SJCRH30 (cell line): ENCODE measurements at regions not wholly inside any gene's neighbourhood (a gene's known extent, or its start where the extent isn't known, plus 50 kb on each side); places are given as distances from the start of the nearest gene placed in this dataset.
A peak's percentile ranks its signal among the peaks of the same experiment; 100 is the strongest.
"Not testable (repeated sequence)": the region's sequence is repeated elsewhere in the genome, so short reads cannot be mapped to it uniquely, and the experiment has no call there.

Experiments used
- DNase-seq, 2 experiments: peaks; one replicate each; pipeline ENCODE4 v3.0.0-alpha.2; 2015 to 2020
- H3K27ac ChIP-seq: fragments of 250-450 bp; sonication (Bioruptor Pico); 2 replicates; pipeline ENCODE4 v1.5.1; 2020; ENCODE audit warnings: mild to moderate bottlenecking, moderate library complexity
- H3K27me3 ChIP-seq: fragments of 250-450 bp; sonication (Bioruptor Pico); 2 replicates; pipeline ENCODE4 v1.5.1; 2020; ENCODE audit warnings: mild to moderate bottlenecking, moderate library complexity
- H3K36me3 ChIP-seq: fragments of 250-450 bp; sonication (Bioruptor Pico); 2 replicates; pipeline ENCODE4 v1.5.1; 2020; ENCODE audit warnings: mild to moderate bottlenecking, moderate library complexity
- H3K4me1 ChIP-seq: fragments of 250-450 bp; sonication (Bioruptor Pico); 2 replicates; pipeline ENCODE4 v1.5.1; 2020; ENCODE audit warnings: mild to moderate bottlenecking, moderate library complexity
- H3K4me3 ChIP-seq: fragments of 250-450 bp; sonication (Bioruptor Pico); 2 replicates; pipeline ENCODE4 v1.5.1; 2020; ENCODE audit warnings: mild to moderate bottlenecking, moderate library complexity
- H3K9me3 ChIP-seq: fragments of 250-450 bp; sonication (Bioruptor Pico); replicated peaks from 2 replicates; pipeline ENCODE4 v1.5.1; 2020; ENCODE audit warnings: mild to moderate bottlenecking, moderate library complexity

DNA sequence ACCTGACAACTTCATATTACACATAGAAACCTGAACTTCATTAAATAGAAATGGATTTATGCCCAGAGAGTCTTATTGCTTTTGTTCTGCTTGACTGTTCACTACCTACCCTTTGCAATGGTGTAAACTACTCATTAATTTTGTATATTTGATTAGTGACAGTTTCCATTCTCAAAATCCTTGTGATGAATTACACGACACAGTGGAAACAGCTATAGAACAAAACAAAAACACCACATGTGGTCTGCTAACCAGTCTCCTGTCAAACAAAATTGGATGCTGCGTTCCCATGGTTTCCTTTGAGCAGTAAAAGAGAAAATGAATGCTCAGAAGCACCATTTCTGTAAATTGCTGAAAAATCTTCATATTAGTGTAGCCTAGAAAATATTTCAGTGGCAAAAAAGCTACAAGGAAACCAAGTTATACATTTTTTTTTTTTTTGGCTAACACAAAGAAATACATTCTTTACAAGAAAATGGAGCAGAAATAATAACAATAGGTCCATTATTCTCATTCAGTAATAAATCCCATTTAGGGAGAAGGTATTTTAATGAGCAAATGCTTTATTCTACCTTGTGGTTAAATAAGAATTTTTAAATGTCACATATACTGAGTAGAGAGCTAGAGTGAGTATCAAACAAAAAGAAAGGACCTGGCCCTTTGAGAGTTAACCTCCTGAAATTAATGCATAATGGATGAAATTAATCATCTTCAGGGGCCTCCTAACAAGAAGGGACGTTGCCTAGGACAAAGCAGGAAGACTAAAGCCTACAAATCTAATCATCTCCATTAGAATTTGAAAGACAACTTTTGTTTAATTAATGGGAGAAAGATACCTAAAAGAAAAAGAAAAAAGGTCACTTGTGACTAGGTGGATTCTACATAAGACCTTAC lies 355.1 kb upstream of the ZC3H15 start:
- Histone ChIP-seq H3K4me3 (no peak overlapping the region), H3K4me1 (peaks cover 30% of the 10 kb centered on the region), H3K36me3 (no peaks in the 10 kb centered on the region), H3K9me3 (no peaks in the 10 kb centered on the region), H3K27me3 (no peaks in the 10 kb centered on the region), H3K27ac (peak overlapping the region; percentile 55)
- DNase-seq: peak in 1 of 2 experiments; percentile 49

DNA sequence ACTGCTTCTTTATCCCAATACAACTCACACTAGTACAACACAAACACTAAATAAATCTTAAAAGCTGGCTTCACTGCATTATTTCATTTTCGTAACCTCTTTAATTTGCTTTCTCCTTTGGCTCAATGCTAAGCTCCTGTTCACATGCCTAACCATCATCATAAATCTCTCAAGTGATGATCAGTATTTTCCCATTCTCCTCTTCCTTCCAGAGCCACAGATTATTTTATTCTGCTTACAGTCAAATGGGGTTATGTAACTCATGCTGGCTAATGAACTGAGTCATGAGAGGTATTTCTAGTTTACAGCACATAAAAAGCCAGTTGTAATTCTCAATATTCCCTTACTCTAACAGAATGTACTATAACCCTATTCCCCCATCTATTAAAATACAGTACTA lies 350.4 kb upstream of the ZC3H15 start:
- no peak for DNase-seq
- no peak overlapping the region for H3K27ac ChIP-seq
- H3K9me3 ChIP-seq: no peaks in the 10 kb centered on the region
- H3K4me1 ChIP-seq: peaks cover 8% of the 10 kb centered on the region
- no peaks in the 10 kb centered on the region for H3K36me3 ChIP-seq
- no peak overlapping the region for H3K4me3 ChIP-seq
- H3K27me3 ChIP-seq: no peaks in the 10 kb centered on the region

DNA sequence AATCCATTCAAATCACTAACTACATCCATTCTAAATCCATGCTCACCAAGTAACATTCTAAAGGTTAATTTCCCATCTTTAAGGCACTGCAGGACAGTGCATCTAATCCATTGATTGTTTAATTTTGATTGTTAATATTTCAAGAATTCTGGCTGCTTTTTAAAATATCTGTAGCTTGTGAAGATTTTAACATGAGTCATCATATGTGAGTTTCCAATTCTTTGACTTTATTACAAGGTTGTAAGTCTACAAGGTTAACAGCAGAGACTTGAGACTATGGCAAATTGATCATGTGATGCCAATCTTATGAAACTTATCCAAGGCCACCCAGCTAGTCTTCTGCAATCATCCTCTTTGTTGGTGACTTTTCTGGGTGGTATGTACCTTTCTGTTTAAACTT lies 349.2 kb upstream of the ZC3H15 start:
- no peaks in the 10 kb centered on the region for H3K4me1 ChIP-seq
- no peaks in the 10 kb centered on the region for H3K27me3 ChIP-seq
- DNase-seq: no peak
- no peak overlapping the region for H3K4me3 ChIP-seq
- H3K36me3 ChIP-seq: no peaks in the 10 kb centered on the region
- H3K9me3 ChIP-seq: no peaks in the 10 kb centered on the region
- H3K27ac ChIP-seq: no peak overlapping the region

DNA sequence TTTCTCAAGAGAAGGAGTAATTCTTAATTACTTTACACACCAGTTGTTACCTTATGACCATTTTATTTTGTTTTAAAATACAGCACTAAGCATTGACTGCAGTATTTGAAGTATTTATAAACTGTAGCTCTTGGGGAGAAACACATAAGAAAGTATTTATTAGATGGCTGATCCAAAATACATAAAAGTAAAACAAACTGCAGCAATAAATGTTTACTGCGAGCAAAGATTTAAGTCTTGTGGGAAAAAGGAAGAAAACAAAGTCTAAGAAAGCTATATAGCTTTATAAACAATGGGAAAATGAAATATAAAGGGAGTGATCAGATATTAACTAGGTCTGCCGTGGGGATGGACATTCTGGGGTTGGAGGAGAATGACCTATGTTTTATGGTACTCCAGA lies 347.2 kb upstream of the ZC3H15 start:
- Histone ChIP-seq H3K4me3 (no peak overlapping the region), H3K27me3 (no peaks in the 10 kb centered on the region), H3K4me1 (no peaks in the 10 kb centered on the region), H3K9me3 (no peaks in the 10 kb centered on the region), H3K36me3 (no peaks in the 10 kb centered on the region), H3K27ac (no peak overlapping the region)
- no peak for DNase-seq

DNA sequence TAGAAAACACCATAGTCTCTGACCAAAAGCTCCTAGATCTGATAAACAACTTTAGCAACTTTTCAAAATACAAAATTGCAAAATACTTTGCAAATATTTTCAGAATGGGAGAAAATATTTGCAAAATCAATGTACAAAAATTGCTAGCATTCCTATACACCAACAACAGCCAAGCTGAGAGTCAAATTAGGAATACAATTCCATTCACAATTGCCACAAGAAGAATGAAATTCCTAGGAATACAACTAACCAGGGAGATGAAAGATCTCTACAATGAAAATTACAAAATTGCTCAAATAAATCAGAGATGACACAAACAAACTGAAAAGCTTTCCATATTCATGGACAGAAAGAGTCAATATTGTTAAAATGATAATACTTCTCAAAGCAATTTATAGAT lies 327.0 kb upstream of the ZC3H15 start:
- no peak for DNase-seq
- Histone ChIP-seq H3K9me3 (peaks cover 14% of the 10 kb centered on the region), H3K4me3 (no peak overlapping the region), H3K36me3 (no peaks in the 10 kb centered on the region), H3K27me3 (no peaks in the 10 kb centered on the region), H3K27ac (no peak overlapping the region), H3K4me1 (no peaks in the 10 kb centered on the region)

DNA sequence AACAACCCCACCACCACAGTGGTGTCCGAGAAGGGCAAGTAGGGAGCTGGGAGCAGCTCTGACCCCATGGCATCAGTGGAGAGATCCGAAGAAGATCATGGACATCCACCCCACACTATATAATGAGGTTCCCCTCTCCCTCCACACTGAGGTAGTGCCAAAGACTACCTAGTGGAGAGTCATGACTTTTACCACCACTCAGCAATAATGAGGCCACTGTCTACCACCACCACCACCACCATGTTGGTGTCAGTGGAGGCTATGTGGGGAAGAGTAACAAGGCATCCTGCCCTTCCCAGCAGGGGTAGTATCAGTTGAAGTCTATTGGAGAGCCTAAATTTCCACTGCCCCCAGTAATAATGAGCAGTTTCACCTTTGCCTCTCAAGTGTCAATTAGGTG lies 321.7 kb upstream of the ZC3H15 start:
- Histone ChIP-seq H3K4me3 (no peak overlapping the region), H3K4me1 (no peaks in the 10 kb centered on the region), H3K36me3 (no peaks in the 10 kb centered on the region), H3K9me3 (peaks cover 4% of the 10 kb centered on the region; the same call in 1 of the 2 replicates), H3K27me3 (no peaks in the 10 kb centered on the region), H3K27ac (no peak overlapping the region)
- DNase-seq: no peak

DNA sequence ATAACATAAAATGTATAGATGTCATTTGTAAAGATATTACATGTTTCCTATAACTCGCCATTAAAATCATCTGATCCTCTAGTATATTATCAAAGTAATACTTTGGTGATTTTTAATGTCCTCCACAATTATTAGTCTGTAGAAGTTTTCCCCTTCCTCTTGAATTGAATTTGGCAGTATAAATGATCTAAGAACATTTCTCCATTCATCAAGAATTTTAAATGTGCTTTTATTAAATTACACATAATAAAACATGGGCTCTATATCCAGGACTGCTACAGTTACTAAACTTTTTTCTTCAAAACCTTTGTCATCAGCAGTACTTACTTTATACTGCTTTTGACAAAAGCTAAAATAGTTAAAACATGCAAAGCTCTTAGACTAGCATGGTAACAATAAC lies 315.4 kb upstream of the ZC3H15 start:
- peaks cover 4% of the 10 kb centered on the region; the same call in 1 of the 2 replicates for H3K9me3 ChIP-seq
- no peak overlapping the region for H3K27ac ChIP-seq
- no peak overlapping the region for H3K4me3 ChIP-seq
- no peaks in the 10 kb centered on the region for H3K4me1 ChIP-seq
- H3K36me3 ChIP-seq: no peaks in the 10 kb centered on the region
- no peak for DNase-seq
- no peaks in the 10 kb centered on the region for H3K27me3 ChIP-seq

DNA sequence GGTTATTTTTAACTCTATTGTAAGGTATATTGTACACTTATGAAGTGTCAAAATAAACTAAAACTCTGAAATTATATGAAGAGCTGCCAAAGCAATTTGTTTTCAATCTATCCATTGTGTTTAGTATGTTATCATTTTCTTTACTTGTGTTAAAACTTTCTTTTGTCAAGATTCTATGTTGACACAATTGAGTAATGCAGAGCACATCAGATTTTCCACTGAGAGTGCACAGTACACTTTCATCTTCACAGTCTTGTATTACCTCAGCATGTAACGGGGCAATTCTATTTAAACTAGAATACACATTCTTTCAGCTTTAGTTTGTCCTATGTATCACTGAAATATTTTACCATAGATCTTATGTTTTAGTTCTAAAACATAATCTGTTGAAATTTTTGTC lies 304.4 kb upstream of the ZC3H15 start:
- Histone ChIP-seq H3K36me3 (no peaks in the 10 kb centered on the region), H3K9me3 (peaks cover 2% of the 10 kb centered on the region; the same call in 1 of the 2 replicates), H3K27me3 (no peaks in the 10 kb centered on the region), H3K4me3 (no peak overlapping the region), H3K4me1 (no peaks in the 10 kb centered on the region), H3K27ac (no peak overlapping the region)
- DNase-seq: no peak

DNA sequence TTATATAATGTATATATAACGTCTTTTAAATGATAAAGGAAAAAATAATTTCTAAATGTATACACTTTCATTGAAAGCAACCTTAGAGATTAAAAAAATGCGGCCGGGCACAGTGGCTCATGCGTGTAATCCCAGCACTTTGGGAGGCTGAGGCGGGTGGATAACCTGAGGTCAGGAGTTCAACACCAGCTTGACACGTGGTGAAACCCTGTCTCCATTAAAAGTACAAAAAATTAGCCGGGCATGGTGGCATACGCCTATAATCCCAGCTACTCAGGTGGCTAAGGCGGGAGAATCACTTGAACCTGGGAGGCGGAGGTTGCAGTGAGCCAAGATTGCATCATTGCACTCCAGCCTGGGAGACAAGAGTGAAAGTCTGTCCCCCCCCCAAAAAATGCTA lies 303.7 kb upstream of the ZC3H15 start:
- DNase-seq, H3K27me3 ChIP-seq, H3K36me3 ChIP-seq, H3K9me3 ChIP-seq, H3K4me3 ChIP-seq, H3K27ac ChIP-seq, H3K4me1 ChIP-seq: not testable (repeated sequence)

DNA sequence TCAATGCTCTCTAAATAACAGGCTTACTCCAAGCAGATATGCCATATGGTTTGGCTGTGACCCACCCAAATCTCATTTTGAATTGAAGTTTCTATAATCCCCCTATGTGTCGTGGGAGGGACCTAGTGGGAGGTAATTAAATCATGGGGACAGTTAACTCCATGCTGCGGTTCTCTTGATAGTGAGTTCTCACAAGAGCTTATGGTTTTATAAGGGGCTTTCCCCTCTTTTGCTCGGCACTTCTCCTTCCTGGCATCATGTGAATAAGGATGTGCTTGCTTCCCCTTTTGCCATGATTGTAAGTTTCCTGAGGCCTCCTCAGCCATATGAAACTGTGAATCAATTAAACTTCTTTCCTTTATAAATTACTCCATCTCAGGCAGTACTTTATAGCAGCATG lies 302.7 kb upstream of the ZC3H15 start:
- DNase-seq: no peak
- no peak overlapping the region for H3K4me3 ChIP-seq
- no peak overlapping the region for H3K27ac ChIP-seq
- H3K27me3 ChIP-seq: no peaks in the 10 kb centered on the region
- H3K36me3 ChIP-seq: no peaks in the 10 kb centered on the region
- H3K4me1 ChIP-seq: no peaks in the 10 kb centered on the region
- peaks cover 2% of the 10 kb centered on the region; the same call in 1 of the 2 replicates for H3K9me3 ChIP-seq

DNA sequence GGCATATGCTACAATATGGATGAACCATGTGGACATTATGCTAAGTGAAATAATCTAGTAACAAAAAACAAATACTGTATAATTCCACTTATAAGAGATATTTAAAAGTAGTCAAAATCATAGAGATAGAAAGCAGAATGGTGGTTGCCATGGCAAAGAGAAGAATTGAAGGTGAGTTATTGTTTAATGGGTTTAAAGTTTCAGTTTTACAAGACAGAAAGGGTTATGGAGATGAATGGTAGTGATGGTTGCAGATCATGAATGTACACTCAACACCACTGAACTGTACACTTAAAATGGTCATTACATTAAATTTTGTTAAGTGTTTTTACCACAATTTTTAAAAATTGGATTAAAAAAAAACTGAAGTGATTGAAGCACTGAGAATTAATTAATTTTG lies 298.2 kb upstream of the ZC3H15 start:
- H3K9me3 ChIP-seq: peaks cover 2% of the 10 kb centered on the region
- H3K4me1 ChIP-seq: peaks cover 3% of the 10 kb centered on the region; the same call in 1 of the 2 replicates

DNA sequence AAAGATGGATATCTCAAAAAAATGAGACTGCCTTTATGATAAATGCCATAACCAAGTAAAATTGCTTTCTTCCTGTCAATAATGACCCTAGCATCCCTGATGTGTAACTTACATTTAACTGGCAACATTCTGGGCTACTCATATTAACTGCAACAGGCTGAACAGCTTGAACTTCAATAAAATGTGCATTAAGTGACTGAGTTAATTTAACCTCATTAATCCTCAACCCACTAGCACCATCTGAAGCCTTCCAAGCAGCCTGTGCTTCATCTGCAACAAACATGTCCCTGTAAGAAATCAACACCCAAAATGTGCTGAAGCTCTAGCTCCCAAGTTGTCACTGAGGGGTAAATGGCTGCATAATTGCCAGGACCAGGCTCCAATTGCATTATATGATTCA lies 296.2 kb upstream of the ZC3H15 start:
- no peaks in the 10 kb centered on the region for H3K36me3 ChIP-seq
- H3K9me3 ChIP-seq: no peaks in the 10 kb centered on the region; the same call in 1 of the 2 replicates

More for the DNA sequence above, 298.2 kb upstream of the ZC3H15 start:
- H3K27me3 ChIP-seq: no peaks in the 10 kb centered on the region
- DNase-seq: no peak
- no peaks in the 10 kb centered on the region for H3K36me3 ChIP-seq
- H3K4me3 ChIP-seq: no peak overlapping the region
- H3K27ac ChIP-seq: no peak overlapping the region

DNA sequence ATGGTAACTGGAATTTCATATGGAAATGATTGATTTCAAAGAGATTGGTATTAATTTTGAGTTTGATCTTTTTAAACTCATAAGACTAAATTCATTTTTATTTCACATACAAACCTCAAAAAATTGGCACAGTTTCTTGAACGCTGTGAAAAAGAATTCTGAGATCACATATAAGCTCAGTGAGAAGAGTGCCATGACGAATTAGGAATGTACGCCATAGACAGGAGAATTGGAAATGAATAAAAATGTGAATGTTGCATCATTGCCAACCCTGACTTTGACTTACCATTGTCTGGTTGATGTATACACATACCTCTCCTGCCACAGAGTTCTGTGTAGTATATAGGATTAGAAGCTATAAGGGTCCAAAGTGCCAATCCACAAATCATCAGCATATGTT lies 290.4 kb upstream of the ZC3H15 start:
- peaks cover 42% of the 10 kb centered on the region for H3K4me1 ChIP-seq

More for the DNA sequence above, 296.2 kb upstream of the ZC3H15 start:
- Histone ChIP-seq H3K4me1 (peaks cover 20% of the 10 kb centered on the region), H3K27me3 (no peaks in the 10 kb centered on the region), H3K27ac (no peak overlapping the region), H3K4me3 (no peak overlapping the region)
- DNase-seq: no peak

DNA sequence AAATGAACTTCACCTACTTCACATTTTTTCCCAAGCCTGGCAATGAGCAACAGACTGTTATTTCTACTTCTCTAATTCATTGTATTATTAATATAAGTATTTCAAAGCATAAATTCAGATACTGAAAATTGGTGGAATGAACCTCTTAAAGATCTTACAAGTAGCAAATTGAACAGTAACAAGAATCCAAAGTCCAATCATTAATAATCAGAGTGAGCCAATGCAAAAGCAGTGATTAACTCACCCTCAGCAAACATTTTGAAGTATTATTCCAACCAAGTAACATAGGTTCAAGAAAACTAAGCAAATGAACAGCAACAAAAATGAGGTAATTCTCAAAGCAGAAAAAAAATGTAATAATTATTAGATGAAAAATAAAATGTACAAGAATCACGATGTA lies 288.1 kb upstream of the ZC3H15 start:
- Histone ChIP-seq H3K4me3 (no peak overlapping the region), H3K36me3 (no peaks in the 10 kb centered on the region), H3K4me1 (peaks cover 46% of the 10 kb centered on the region), H3K9me3 (no peaks in the 10 kb centered on the region; the same call in 1 of the 2 replicates), H3K27me3 (no peaks in the 10 kb centered on the region), H3K27ac (no peak overlapping the region)
- DNase-seq: no peak

More for the DNA sequence above, 290.4 kb upstream of the ZC3H15 start:
- Histone ChIP-seq H3K27me3 (no peaks in the 10 kb centered on the region), H3K27ac (peak overlapping the region; percentile 82), H3K36me3 (no peaks in the 10 kb centered on the region), H3K9me3 (no peaks in the 10 kb centered on the region; the same call in none of the 2 replicates), H3K4me3 (no peak overlapping the region)
- peak; percentile 81 to 92 for DNase-seq

DNA sequence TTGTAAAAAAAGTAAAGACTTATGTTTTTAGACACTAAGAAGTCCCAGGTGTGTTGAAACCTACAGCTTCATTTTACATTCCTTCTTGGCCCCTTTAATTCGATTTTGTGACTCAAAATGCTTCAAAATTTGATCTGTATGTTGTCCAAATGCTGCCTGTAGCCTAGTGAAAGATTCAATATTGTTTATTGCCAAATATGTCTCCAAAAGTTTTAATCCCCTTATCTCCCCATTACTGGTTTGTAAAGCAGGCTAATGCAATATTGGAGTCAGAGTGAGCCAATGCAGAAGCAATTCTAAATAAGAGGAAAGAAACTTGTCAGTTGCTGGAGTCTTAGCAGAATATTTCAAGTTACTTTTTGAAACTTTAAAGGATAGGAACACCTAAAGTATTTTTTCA lies 287.0 kb upstream of the ZC3H15 start:
- no peak overlapping the region for H3K27ac ChIP-seq
- H3K27me3 ChIP-seq: no peaks in the 10 kb centered on the region
- no peak for DNase-seq
- H3K9me3 ChIP-seq: no peaks in the 10 kb centered on the region; the same call in 1 of the 2 replicates
- H3K36me3 ChIP-seq: no peaks in the 10 kb centered on the region
- no peak overlapping the region for H3K4me3 ChIP-seq
- H3K4me1 ChIP-seq: peaks cover 37% of the 10 kb centered on the region

DNA sequence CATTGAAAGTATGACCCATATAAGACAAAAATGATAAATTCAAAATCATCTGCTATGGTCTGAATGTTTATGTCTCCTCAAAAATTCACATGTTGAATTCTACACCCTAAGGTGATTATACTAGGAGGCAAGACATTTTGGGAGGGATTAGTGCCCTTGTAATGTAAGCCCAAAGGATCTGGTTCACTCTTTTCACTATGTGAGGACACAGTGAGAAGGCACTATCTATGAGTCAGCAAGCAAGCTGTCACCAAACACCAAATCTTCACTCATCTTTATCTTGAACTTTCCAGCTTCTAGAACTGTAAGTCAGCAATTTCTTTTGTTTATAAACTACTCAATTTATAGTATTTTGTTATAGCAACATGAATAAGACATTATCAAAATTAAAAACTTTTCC lies 284.7 kb upstream of the ZC3H15 start:
- H3K4me3 ChIP-seq: no peak overlapping the region
- no peak overlapping the region for H3K27ac ChIP-seq
- peak in 1 of 2 experiments; percentile 61 for DNase-seq

More for the DNA sequence above, 284.7 kb upstream of the ZC3H15 start:
- H3K4me1 ChIP-seq: peaks cover 14% of the 10 kb centered on the region
- H3K36me3 ChIP-seq: no peaks in the 10 kb centered on the region
- no peaks in the 10 kb centered on the region; the same call in 1 of the 2 replicates for H3K9me3 ChIP-seq
- H3K27me3 ChIP-seq: no peaks in the 10 kb centered on the region
